ENCODE measurements at regions not wholly inside any gene's neighbourhood (a gene's known extent, or its start where the extent isn't known, plus 50 kb on each side); places are given as distances from the start of the nearest gene placed in this dataset.

DNA sequence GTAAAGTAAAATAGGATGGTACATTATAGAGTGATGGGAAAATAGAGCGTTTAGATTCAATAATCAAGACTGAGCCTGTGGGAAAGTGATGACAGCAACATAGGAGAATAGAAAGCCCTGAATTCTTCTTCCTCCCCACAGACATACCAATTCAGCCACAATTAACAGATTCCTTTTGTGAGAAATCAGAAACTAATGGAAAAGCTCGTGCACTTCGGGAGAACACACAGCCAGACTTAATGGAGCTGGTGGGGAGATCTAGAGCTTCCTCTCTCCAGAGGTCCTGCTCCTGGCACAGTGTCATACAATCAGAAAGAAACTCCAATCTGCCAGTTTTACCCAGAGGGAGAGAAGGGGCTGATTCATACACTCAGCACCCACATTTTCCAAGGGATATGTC is 676.3 kb upstream of the BOD1L1 start:
- Histone ChIP-seq H3K36me3 (ENCODE audit: insufficient read depth, insufficient read length, low read length) (no peaks in the 10 kb centered on the region), H3K9ac (ENCODE audit: insufficient read length, low read depth) (no peak overlapping the region), H3K4me3 (ENCODE audit: insufficient read length, low read depth) (no peak overlapping the region), H3K4me1 (ENCODE audit: insufficient read depth, insufficient read length) (no peaks in the 10 kb centered on the region), H3K27me3 (ENCODE audit: insufficient read depth, insufficient read length) (no peaks in the 10 kb centered on the region), H3K9me3 (ENCODE audit: insufficient read depth, low read length) (no peaks in the 10 kb centered on the region)
- DNase-seq (ENCODE audit: low read depth, low spot score): no peak
- TF ChIP-seq ZNF274 (IDR thresholded peaks at IDR 0.05; ENCODE audit: low read depth, low read length) (no peak), SUZ12 (IDR thresholded peaks at IDR 0.05; ENCODE audit: extremely low read depth, insufficient read depth, insufficient read length) (no peak), YY1 (IDR thresholded peaks at IDR 0.05; ENCODE audit: insufficient read depth, insufficient read length) (no peak)

DNA sequence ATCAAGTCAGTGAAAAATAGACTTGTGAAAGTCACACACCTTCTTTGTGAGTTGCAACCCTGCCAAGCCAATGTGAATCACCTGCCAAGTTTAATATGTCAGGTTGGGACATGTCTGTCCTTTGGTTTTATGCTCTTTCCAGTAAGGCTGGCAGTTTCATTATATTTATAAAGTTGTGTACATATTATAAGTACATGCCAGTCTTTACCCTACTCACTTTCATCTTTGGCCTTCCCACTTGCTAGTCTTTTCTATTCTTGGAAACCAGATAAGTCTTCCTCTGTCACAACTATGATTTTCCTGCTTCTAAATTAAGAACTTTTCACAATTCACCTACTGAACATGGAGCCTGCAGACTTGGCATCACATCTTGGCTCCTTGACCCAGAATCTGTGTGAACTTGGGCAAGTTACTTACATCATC is 680.7 kb upstream of the BOD1L1 start:
- no peak for DNase-seq (ENCODE audit: low read depth, low spot score)
- no peak for TF ChIP-seq ZNF274 (IDR thresholded peaks at IDR 0.05; ENCODE audit: low read depth, low read length)
- TF ChIP-seq YY1 (IDR thresholded peaks at IDR 0.05; ENCODE audit: insufficient read depth, insufficient read length): no peak
- TF ChIP-seq SUZ12 (IDR thresholded peaks at IDR 0.05; ENCODE audit: extremely low read depth, insufficient read depth, insufficient read length): no peak
- no peaks in the 10 kb centered on the region for H3K27me3 ChIP-seq (ENCODE audit: insufficient read depth, insufficient read length)
- no peak overlapping the region for H3K4me3 ChIP-seq (ENCODE audit: insufficient read length, low read depth)
- H3K4me1 ChIP-seq (ENCODE audit: insufficient read depth, insufficient read length): no peaks in the 10 kb centered on the region
- no peaks in the 10 kb centered on the region for H3K9me3 ChIP-seq (ENCODE audit: insufficient read depth, low read length)
- no peak overlapping the region for H3K9ac ChIP-seq (ENCODE audit: insufficient read length, low read depth)
- H3K36me3 ChIP-seq (ENCODE audit: insufficient read depth, insufficient read length, low read length): no peaks in the 10 kb centered on the region

DNA sequence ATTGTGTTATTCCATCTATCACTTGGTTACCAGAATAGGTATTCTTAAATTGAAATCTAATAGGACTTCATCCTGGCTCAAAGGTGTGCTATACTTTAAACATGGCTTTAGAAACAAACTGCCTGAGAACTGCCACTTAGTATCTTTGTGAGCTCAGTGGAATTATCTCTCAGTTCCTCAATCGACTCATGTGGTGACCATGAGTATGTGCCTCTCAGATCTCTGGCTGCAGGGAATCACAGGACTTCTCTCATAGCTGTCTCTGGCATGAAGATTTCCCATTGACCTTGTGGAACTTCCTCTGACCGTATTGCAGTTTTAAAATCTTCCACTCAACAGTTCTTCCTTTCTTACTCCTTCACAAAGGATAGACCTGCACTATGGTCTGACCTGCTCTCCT is 681.9 kb upstream of the BOD1L1 start:
- no peak overlapping the region for H3K4me3 ChIP-seq (ENCODE audit: insufficient read length, low read depth)
- no peaks in the 10 kb centered on the region for H3K27me3 ChIP-seq (ENCODE audit: insufficient read depth, insufficient read length)
- H3K4me1 ChIP-seq (ENCODE audit: insufficient read depth, insufficient read length): no peaks in the 10 kb centered on the region
- TF ChIP-seq ZNF274 (IDR thresholded peaks at IDR 0.05; ENCODE audit: low read depth, low read length) (no peak), YY1 (IDR thresholded peaks at IDR 0.05; ENCODE audit: insufficient read depth, insufficient read length) (no peak), SUZ12 (IDR thresholded peaks at IDR 0.05; ENCODE audit: extremely low read depth, insufficient read depth, insufficient read length) (no peak)
- H3K9me3 ChIP-seq (ENCODE audit: insufficient read depth, low read length): no peaks in the 10 kb centered on the region
- H3K36me3 ChIP-seq (ENCODE audit: insufficient read depth, insufficient read length, low read length): no peaks in the 10 kb centered on the region
- DNase-seq (ENCODE audit: low read depth, low spot score): no peak
- no peak overlapping the region for H3K9ac ChIP-seq (ENCODE audit: insufficient read length, low read depth)

DNA sequence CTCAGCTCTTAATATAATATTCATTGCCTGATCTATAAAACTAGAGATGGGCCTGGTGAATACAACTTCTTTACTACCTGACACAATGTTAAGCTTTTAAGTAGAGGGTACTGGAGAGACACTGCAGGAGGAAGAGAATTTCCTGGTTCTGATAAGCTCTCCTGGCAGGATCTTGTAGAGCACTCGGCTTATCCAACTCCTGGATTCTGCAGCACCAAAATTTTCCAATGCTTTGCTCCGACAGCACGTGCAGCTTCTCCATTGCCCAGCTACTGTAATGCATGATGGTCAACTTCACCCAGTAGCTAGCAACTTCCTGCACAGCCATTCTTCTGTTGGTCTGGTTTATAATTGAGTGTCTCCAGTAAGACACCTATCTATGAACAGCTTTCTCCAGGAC is 686.2 kb upstream of the BOD1L1 start:
- no peaks in the 10 kb centered on the region for H3K27me3 ChIP-seq (ENCODE audit: insufficient read depth, insufficient read length)
- no peak overlapping the region for H3K9ac ChIP-seq (ENCODE audit: insufficient read length, low read depth)
- no peaks in the 10 kb centered on the region for H3K36me3 ChIP-seq (ENCODE audit: insufficient read depth, insufficient read length, low read length)
- no peaks in the 10 kb centered on the region for H3K9me3 ChIP-seq (ENCODE audit: insufficient read depth, low read length)
- no peak for DNase-seq (ENCODE audit: low read depth, low spot score)
- no peak for TF ChIP-seq SUZ12 (IDR thresholded peaks at IDR 0.05; ENCODE audit: extremely low read depth, insufficient read depth, insufficient read length)
- no peak overlapping the region for H3K4me3 ChIP-seq (ENCODE audit: insufficient read length, low read depth)
- H3K4me1 ChIP-seq (ENCODE audit: insufficient read depth, insufficient read length): no peaks in the 10 kb centered on the region

DNA sequence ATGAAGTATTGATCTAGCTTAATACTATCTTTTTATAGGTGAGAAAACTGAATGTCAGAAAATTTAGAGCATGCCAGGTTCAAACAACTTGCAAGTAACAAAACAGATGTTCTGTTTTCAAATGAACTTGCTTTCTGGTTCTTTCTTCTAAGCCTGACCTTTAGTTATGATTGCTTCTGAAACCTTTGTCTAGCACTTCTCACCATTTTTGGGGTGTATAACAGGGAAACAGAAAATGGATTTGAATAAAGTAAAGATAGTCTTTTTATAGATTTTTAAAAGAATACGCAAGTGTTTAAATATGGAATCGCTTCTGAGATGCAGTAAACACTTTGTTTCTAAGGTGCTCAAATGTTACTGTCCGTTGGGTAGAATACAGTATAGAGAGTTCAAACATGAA is 687.2 kb upstream of the CPEB2 start:
- no peaks in the 10 kb centered on the region for H3K36me3 ChIP-seq (ENCODE audit: insufficient read depth, insufficient read length, low read length)
- H3K4me3 ChIP-seq (ENCODE audit: insufficient read length, low read depth): no peak overlapping the region
- H3K9ac ChIP-seq (ENCODE audit: insufficient read length, low read depth): no peak overlapping the region
- H3K27me3 ChIP-seq (ENCODE audit: insufficient read depth, insufficient read length): no peaks in the 10 kb centered on the region
- no peak for DNase-seq (ENCODE audit: low read depth, low spot score)
- no peak for TF ChIP-seq SUZ12 (IDR thresholded peaks at IDR 0.05; ENCODE audit: extremely low read depth, insufficient read depth, insufficient read length)
- no peak for TF ChIP-seq ZNF274 (IDR thresholded peaks at IDR 0.05; ENCODE audit: low read depth, low read length)
- TF ChIP-seq YY1 (IDR thresholded peaks at IDR 0.05; ENCODE audit: insufficient read depth, insufficient read length): no peak
- no peaks in the 10 kb centered on the region for H3K4me1 ChIP-seq (ENCODE audit: insufficient read depth, insufficient read length)
- no peaks in the 10 kb centered on the region for H3K9me3 ChIP-seq (ENCODE audit: insufficient read depth, low read length)

DNA sequence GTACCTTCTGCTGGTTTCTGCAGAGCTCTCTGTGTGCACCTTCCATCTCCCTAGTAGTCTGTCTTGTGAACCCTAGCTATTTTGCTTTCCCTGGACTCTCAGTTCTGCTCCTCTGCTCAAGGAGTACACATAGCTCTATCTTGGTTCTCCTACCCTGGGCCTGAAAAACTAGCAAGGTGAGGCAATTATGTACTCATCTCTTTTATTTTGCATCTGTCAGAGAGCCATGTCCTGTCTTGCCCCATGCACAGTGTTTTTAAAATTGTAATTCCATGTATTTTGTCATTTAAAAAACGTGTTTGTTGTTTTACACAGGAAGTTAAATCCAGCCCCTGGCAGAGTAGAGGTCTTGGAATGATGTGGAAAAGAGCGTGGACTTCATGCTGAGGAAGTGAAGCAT is 684.9 kb upstream of the CPEB2 start:
- Histone ChIP-seq H3K4me1 (ENCODE audit: insufficient read depth, insufficient read length) (no peaks in the 10 kb centered on the region), H3K36me3 (ENCODE audit: insufficient read depth, insufficient read length, low read length) (no peaks in the 10 kb centered on the region), H3K9ac (ENCODE audit: insufficient read length, low read depth) (no peak overlapping the region), H3K4me3 (ENCODE audit: insufficient read length, low read depth) (no peak overlapping the region), H3K27me3 (ENCODE audit: insufficient read depth, insufficient read length) (no peaks in the 10 kb centered on the region), H3K9me3 (ENCODE audit: insufficient read depth, low read length) (no peaks in the 10 kb centered on the region)
- no peak for DNase-seq (ENCODE audit: low read depth, low spot score)
- TF ChIP-seq ZNF274 (IDR thresholded peaks at IDR 0.05; ENCODE audit: low read depth, low read length) (no peak), SUZ12 (IDR thresholded peaks at IDR 0.05; ENCODE audit: extremely low read depth, insufficient read depth, insufficient read length) (no peak), YY1 (IDR thresholded peaks at IDR 0.05; ENCODE audit: insufficient read depth, insufficient read length) (no peak)

DNA sequence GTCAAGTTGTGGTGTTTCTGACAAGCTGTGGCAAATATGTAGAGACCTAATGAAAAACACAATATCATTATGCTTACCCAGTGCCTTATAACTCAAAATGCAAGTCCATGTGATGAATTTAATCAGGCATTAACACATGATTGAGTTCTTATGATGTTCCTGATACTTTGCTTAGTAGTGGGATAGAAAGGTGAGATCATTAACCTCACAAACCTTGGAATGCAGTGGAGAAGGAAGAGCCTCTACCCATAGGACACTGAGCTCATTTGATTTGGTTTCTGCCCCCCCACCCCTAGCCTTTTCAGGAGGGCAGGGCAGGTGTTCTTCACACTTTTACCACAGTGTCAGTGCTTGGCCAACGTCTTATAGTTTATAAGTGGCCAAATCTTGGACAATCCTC is 683.6 kb upstream of the CPEB2 start:
- H3K36me3 ChIP-seq (ENCODE audit: insufficient read depth, insufficient read length, low read length): no peaks in the 10 kb centered on the region
- H3K4me1 ChIP-seq (ENCODE audit: insufficient read depth, insufficient read length): no peaks in the 10 kb centered on the region
- H3K9ac ChIP-seq (ENCODE audit: insufficient read length, low read depth): no peak overlapping the region
- H3K9me3 ChIP-seq (ENCODE audit: insufficient read depth, low read length): no peaks in the 10 kb centered on the region
- TF ChIP-seq ZNF274 (IDR thresholded peaks at IDR 0.05; ENCODE audit: low read depth, low read length) (no peak), YY1 (IDR thresholded peaks at IDR 0.05; ENCODE audit: insufficient read depth, insufficient read length) (no peak), SUZ12 (IDR thresholded peaks at IDR 0.05; ENCODE audit: extremely low read depth, insufficient read depth, insufficient read length) (no peak)
- no peaks in the 10 kb centered on the region for H3K27me3 ChIP-seq (ENCODE audit: insufficient read depth, insufficient read length)
- no peak overlapping the region for H3K4me3 ChIP-seq (ENCODE audit: insufficient read length, low read depth)
- no peak for DNase-seq (ENCODE audit: low read depth, low spot score)

DNA sequence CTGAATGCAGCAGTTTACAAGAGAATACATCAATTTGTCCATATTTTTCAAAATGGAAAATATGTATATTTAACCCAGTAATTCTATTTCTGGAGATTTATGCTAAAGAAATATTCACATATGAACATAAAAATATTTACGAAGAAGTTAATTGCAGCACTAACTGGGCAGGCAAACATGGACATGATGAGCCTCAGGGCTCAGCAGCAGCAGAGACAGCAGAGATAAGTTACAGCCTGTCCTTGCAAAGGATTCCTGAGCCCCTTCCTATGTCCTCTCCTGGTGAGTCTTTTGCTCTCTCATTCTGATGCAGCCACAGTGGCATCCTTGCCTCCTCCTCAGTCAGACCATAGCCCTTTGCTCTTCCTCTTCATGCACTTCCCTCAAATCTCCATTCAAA is 680.6 kb upstream of the CPEB2 start:
- Histone ChIP-seq H3K9ac (ENCODE audit: insufficient read length, low read depth) (no peak overlapping the region), H3K4me1 (ENCODE audit: insufficient read depth, insufficient read length) (no peaks in the 10 kb centered on the region), H3K4me3 (ENCODE audit: insufficient read length, low read depth) (no peak overlapping the region), H3K9me3 (ENCODE audit: insufficient read depth, low read length) (no peaks in the 10 kb centered on the region), H3K36me3 (ENCODE audit: insufficient read depth, insufficient read length, low read length) (no peaks in the 10 kb centered on the region), H3K27me3 (ENCODE audit: insufficient read depth, insufficient read length) (no peaks in the 10 kb centered on the region)
- no peak for DNase-seq (ENCODE audit: low read depth, low spot score)
- TF ChIP-seq SUZ12 (IDR thresholded peaks at IDR 0.05; ENCODE audit: extremely low read depth, insufficient read depth, insufficient read length) (no peak), ZNF274 (IDR thresholded peaks at IDR 0.05; ENCODE audit: low read depth, low read length) (no peak), YY1 (IDR thresholded peaks at IDR 0.05; ENCODE audit: insufficient read depth, insufficient read length) (no peak)

All from NT2/D1 (cell line).